ENCODE measurements at regions not wholly inside any gene's neighbourhood (a gene's known extent, or its start where the extent isn't known, plus 50 kb on each side); places are given as distances from the start of the nearest gene placed in this dataset.

GRCh38 chr7:25789701-25790640, 362.0 kb upstream of the NFE2L3 start:
- no peak for DNase-seq

- DNase-seq: no peak
These were observed 361.0 kb upstream of the NFE2L3 start for GRCh38 chr7:25790963-25791362.

GRCh38 chr7:25792586-25792985, 359.4 kb upstream of the NFE2L3 start:
- DNase-seq: no peak

- no peak for DNase-seq
These were observed 356.2 kb upstream of the NFE2L3 start for GRCh38 chr7:25795824-25796235.

- DNase-seq: no peak
These were observed 353.7 kb upstream of the NFE2L3 start for GRCh38 chr7:25798344-25798743.

GRCh38 chr7:25801214-25801613, 350.8 kb upstream of the NFE2L3 start:
- DNase-seq: no peak

- no peak for DNase-seq
These were observed 349.9 kb upstream of the NFE2L3 start for GRCh38 chr7:25802057-25802456.

- no peak for DNase-seq
These were observed 349.5 kb upstream of the NFE2L3 start for GRCh38 chr7:25802473-25802872.

GRCh38 chr7:25803117-25803887, 348.7 kb upstream of the NFE2L3 start:
- DNase-seq: no peak

- DNase-seq: no peak
These were observed 347.8 kb upstream of the NFE2L3 start for GRCh38 chr7:25804154-25804553.

- no peak for DNase-seq
These were observed 346.8 kb upstream of the NFE2L3 start for GRCh38 chr7:25805027-25805687.

GRCh38 chr7:25807086-25807611, 344.8 kb upstream of the NFE2L3 start:
- no peak for DNase-seq

- no peak for DNase-seq
These were observed 342.6 kb upstream of the NFE2L3 start for GRCh38 chr7:25809441-25809840.

GRCh38 chr7:25812086-25812850, 339.7 kb upstream of the NFE2L3 start:
- DNase-seq: no peak

GRCh38 chr7:25813381-25813780, 338.6 kb upstream of the NFE2L3 start:
- DNase-seq: no peak

GRCh38 chr7:25815711-25816110, 336.3 kb upstream of the NFE2L3 start:
- no peak for DNase-seq

- no peak for DNase-seq
These were observed 331.5 kb upstream of the NFE2L3 start for GRCh38 chr7:25820432-25821040.

- no peak for DNase-seq
These were observed 330.8 kb upstream of the NFE2L3 start for GRCh38 chr7:25821225-25821624.

GRCh38 chr7:25822823-25823222, 329.2 kb upstream of the NFE2L3 start:
- DNase-seq: no peak

GRCh38 chr7:25823571-25823970, 328.4 kb upstream of the NFE2L3 start:
- DNase-seq: no peak

- no peak for DNase-seq
These were observed 323.5 kb upstream of the NFE2L3 start for GRCh38 chr7:25828468-25828867.

- no peak for DNase-seq
These were observed 322.3 kb upstream of the NFE2L3 start for GRCh38 chr7:25829663-25830062.
